Mammary epithelial cell (primary cell): ENCODE measurements at regions not wholly inside any gene's neighbourhood (a gene's known extent, or its start where the extent isn't known, plus 50 kb on each side); places are given as distances from the start of the nearest gene placed in this dataset.

Experiments used
- EZH2 ChIP-seq: IDR thresholded peaks from 2 replicates; pipeline ENCODE4 v1.6.1; 2012; ENCODE audit warnings: low read length, inconsistent platforms, borderline replicate concordance
- TF ChIP-seq, protein P1 (sequence below), 2 donors: IDR thresholded peaks in 1 of 2; conservative IDR thresholded peaks in 1 of 2; 2 replicates each; pipeline ENCODE4 v1.5.1; 2011 to 2012; ENCODE audit warnings: inconsistent platforms in 2 of 2, low read length in 2 of 2, mild to moderate bottlenecking in 2 of 2, control low read depth in 1 of 2, low read depth in 1 of 2; ENCODE audit not compliant: insufficient read depth in 1 of 2; ENCODE audit errors: extremely low read depth in 1 of 2

DNA sequence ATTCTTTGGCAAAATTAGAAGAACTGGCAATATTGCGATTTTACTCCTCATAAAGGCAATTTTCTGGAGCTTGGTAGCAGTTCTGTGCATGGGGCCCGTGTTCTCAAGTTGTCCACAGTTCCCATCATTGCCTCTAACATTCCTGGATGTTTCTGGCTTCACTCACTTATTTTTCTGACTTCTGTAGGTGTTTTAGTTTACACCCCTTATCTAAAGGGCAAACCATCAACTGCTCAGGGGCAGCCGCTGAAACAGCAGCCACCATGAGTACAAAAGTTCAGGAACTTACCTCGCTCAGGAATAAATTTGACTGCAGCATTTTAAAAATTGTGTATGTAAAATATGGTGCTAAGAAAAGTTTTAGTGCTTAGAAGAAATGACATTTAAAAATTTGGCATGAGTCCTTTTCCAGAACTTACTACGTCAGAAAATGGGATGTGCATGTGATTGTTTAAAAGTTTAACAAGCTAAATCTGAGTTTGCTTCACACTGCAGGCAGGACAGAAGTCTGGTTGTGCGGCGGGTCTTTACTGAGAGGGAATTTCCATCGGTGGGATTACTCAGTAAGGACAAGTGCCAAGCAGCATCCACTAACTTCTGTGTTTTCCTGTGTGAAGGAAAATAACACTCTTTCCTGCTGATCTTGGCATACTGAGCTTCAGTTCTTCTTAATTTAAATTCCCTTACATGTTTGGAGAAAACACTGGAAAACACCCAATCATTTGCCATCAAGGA, 261.7 kb downstream of the MAT2B start:
- TF ChIP-seq, protein P1, sequence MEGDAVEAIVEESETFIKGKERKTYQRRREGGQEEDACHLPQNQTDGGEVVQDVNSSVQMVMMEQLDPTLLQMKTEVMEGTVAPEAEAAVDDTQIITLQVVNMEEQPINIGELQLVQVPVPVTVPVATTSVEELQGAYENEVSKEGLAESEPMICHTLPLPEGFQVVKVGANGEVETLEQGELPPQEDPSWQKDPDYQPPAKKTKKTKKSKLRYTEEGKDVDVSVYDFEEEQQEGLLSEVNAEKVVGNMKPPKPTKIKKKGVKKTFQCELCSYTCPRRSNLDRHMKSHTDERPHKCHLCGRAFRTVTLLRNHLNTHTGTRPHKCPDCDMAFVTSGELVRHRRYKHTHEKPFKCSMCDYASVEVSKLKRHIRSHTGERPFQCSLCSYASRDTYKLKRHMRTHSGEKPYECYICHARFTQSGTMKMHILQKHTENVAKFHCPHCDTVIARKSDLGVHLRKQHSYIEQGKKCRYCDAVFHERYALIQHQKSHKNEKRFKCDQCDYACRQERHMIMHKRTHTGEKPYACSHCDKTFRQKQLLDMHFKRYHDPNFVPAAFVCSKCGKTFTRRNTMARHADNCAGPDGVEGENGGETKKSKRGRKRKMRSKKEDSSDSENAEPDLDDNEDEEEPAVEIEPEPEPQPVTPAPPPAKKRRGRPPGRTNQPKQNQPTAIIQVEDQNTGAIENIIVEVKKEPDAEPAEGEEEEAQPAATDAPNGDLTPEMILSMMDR (conservative IDR thresholded peaks at IDR 0.05 in 1 of 2, IDR thresholded peaks at IDR 0.05 in 1 of 2; ENCODE audit: extremely low read depth in 1 of 2, insufficient read depth in 1 of 2, low read depth in 1 of 2, low read length in 2 of 2) = no peak
- no peak for TF ChIP-seq EZH2
